Astrocyte (in vitro differentiated cells and primary cell): ENCODE measurements at regions not wholly inside any gene's neighbourhood (a gene's known extent, or its start where the extent isn't known, plus 50 kb on each side); places are given as distances from the start of the nearest gene placed in this dataset.

Source experiments
- DNase-seq: peaks from one replicate; pipeline ENCODE4 v3.0.0-alpha.2; 2010; ENCODE audit warnings: low read depth
- FAIRE-seq: peaks from 2 replicates; lab custom pipeline; 2011; peaks lifted over from hg19 to GRCh38; lab: Jason Lieb, UNC
- H2AFZ ChIP-seq: 2 replicates; pipeline ENCODE4 v1.6.0; 2012; ENCODE audit warnings: low read depth, low read length, inconsistent platforms
- H3K27ac ChIP-seq: 2 replicates; pipeline ENCODE4 v1.5.1; 2011; ENCODE audit warnings: low read depth, low read length, inconsistent platforms
- H3K27me3 ChIP-seq: 2 replicates; pipeline ENCODE4 v1.6.0; 2011; ENCODE audit warnings: low read length, inconsistent platforms; ENCODE audit not compliant: insufficient read depth
- H3K36me3 ChIP-seq: 2 replicates; pipeline ENCODE4 v1.5.1; 2011; ENCODE audit warnings: low read length, inconsistent platforms; ENCODE audit not compliant: insufficient read depth
- H3K4me1 ChIP-seq: 2 replicates; pipeline ENCODE4 v1.5.1; 2011; ENCODE audit warnings: low read length, inconsistent platforms; ENCODE audit not compliant: insufficient read depth
- H3K4me2 ChIP-seq: 2 replicates; pipeline ENCODE4 v1.6.0; 2012; ENCODE audit warnings: low read length, inconsistent platforms
- H3K4me3 ChIP-seq: 2 replicates; pipeline ENCODE4 v1.5.1; 2011; ENCODE audit warnings: low read depth, mild to moderate bottlenecking, low read length, inconsistent platforms; ENCODE audit not compliant: insufficient read depth
- H3K79me2 ChIP-seq: 2 replicates; pipeline ENCODE4 v1.6.0; 2012; ENCODE audit warnings: mild to moderate bottlenecking, low read length, inconsistent platforms; ENCODE audit not compliant: insufficient read depth
- H3K9ac ChIP-seq: 2 replicates; pipeline ENCODE4 v1.6.0; 2012; ENCODE audit warnings: mild to moderate bottlenecking, low read length, inconsistent platforms
- H3K9me3 ChIP-seq: 2 replicates; pipeline ENCODE4 v1.5.1; 2012; ENCODE audit warnings: low read depth, mild to moderate bottlenecking, low read length, inconsistent platforms; ENCODE audit not compliant: insufficient read depth
- H4K20me1 ChIP-seq: 2 replicates; pipeline ENCODE4 v1.6.0; 2012; ENCODE audit warnings: low read length, inconsistent platforms; ENCODE audit not compliant: insufficient read depth
- H3K27ac Mint-ChIP-seq: one replicate; pipeline ENCODE4 v1.8.0; 2021; ENCODE audit warnings: mild to moderate bottlenecking, mixed read lengths; ENCODE audit not compliant: unreplicated experiment
- H3K27me3 Mint-ChIP-seq: one replicate; pipeline ENCODE4 v1.8.0; 2021; ENCODE audit warnings: low read depth, mixed read lengths; ENCODE audit not compliant: unreplicated experiment
- H3K36me3 Mint-ChIP-seq: one replicate; pipeline ENCODE4 v1.8.0; 2021; ENCODE audit warnings: low read depth, mixed read lengths; ENCODE audit not compliant: unreplicated experiment
- H3K4me1 Mint-ChIP-seq: one replicate; pipeline ENCODE4 v1.8.0; 2021; ENCODE audit warnings: low read depth, mixed read lengths; ENCODE audit not compliant: unreplicated experiment
- H3K4me3 Mint-ChIP-seq: one replicate; pipeline ENCODE4 v1.8.0; 2021; ENCODE audit warnings: mild to moderate bottlenecking, moderate library complexity, mixed read lengths; ENCODE audit not compliant: unreplicated experiment
- H3K9me3 Mint-ChIP-seq: one replicate; pipeline ENCODE4 v1.8.0; 2021; ENCODE audit warnings: mild to moderate bottlenecking, mixed read lengths; ENCODE audit not compliant: unreplicated experiment
- EZH2 ChIP-seq: IDR thresholded peaks from 2 replicates; pipeline ENCODE4 v1.6.1; 2012; ENCODE audit warnings: mild to moderate bottlenecking, low read length, inconsistent platforms; ENCODE audit not compliant: insufficient read depth
- TF ChIP-seq, protein P1 (sequence below): IDR thresholded peaks from 2 replicates; pipeline ENCODE4 v1.5.1; 2011; ENCODE audit warnings: low read depth, mild to moderate bottlenecking, inconsistent platforms, low read length, moderate library complexity; ENCODE audit not compliant: insufficient read depth

DNA sequence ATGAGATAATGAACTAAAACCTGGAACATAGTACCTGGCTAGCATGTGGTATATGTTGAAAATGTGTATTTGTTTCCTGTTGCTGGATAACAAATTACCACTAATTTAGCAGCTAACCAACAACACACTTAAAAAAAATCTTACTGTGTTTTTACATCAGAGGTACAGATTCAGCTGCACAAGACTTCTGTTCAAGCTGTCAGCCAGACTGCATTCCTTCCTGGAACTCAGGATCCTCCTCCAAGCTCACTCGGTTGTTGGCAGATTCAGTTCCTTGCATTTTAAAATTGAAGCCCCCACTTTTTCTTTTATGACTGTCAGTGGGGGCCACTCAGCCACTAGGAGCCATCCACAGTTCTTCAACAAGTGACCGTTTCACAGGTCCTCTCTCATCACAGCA, 246.9 kb upstream of the DACH1 start:
- H3K4me1 ChIP-seq, result peaks cover 7% of the 10 kb centered on the region
- no peak overlapping the region for H3K9ac ChIP-seq
- H3K27ac Mint-ChIP-seq, result no peak overlapping the region
- H3K36me3 ChIP-seq, result no peaks in the 10 kb centered on the region
- no peak overlapping the region for H3K27ac ChIP-seq
- no peak overlapping the region for H3K4me2 ChIP-seq
- H3K79me2 ChIP-seq, result no peaks in the 10 kb centered on the region
- H3K36me3 Mint-ChIP-seq, result no peaks in the 10 kb centered on the region
- no peak overlapping the region for H2AFZ ChIP-seq
- TF ChIP-seq EZH2, result no peak
- TF ChIP-seq, protein P1, sequence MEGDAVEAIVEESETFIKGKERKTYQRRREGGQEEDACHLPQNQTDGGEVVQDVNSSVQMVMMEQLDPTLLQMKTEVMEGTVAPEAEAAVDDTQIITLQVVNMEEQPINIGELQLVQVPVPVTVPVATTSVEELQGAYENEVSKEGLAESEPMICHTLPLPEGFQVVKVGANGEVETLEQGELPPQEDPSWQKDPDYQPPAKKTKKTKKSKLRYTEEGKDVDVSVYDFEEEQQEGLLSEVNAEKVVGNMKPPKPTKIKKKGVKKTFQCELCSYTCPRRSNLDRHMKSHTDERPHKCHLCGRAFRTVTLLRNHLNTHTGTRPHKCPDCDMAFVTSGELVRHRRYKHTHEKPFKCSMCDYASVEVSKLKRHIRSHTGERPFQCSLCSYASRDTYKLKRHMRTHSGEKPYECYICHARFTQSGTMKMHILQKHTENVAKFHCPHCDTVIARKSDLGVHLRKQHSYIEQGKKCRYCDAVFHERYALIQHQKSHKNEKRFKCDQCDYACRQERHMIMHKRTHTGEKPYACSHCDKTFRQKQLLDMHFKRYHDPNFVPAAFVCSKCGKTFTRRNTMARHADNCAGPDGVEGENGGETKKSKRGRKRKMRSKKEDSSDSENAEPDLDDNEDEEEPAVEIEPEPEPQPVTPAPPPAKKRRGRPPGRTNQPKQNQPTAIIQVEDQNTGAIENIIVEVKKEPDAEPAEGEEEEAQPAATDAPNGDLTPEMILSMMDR, result no peak
- H3K4me3 Mint-ChIP-seq, result no peak overlapping the region
- no peak for FAIRE-seq
- no peak overlapping the region for H3K4me3 ChIP-seq
- H3K27me3 ChIP-seq, result no peaks in the 10 kb centered on the region
- H3K27me3 Mint-ChIP-seq, result no peaks in the 10 kb centered on the region
- no peaks in the 10 kb centered on the region for H3K9me3 Mint-ChIP-seq
- peaks cover 7% of the 10 kb centered on the region for H3K4me1 Mint-ChIP-seq
- no peaks in the 10 kb centered on the region for H3K9me3 ChIP-seq
- DNase-seq, result no peak
- no peaks in the 10 kb centered on the region for H4K20me1 ChIP-seq

- Histone ChIP-seq H3K79me2 (no peaks in the 10 kb centered on the region), H3K27ac (no peak overlapping the region), H3K4me3 (no peak overlapping the region), H4K20me1 (no peaks in the 10 kb centered on the region), H2AFZ (no peak overlapping the region), H3K9ac (no peak overlapping the region), H3K27me3 (no peaks in the 10 kb centered on the region), H3K4me1 (peaks cover 7% of the 10 kb centered on the region), H3K9me3 (no peaks in the 10 kb centered on the region), H3K36me3 (no peaks in the 10 kb centered on the region), H3K4me2 (no peak overlapping the region)
- H3K27me3 Mint-ChIP-seq, result no peaks in the 10 kb centered on the region
- no peak for TF ChIP-seq EZH2
- TF ChIP-seq, protein P1, result no peak
- no peaks in the 10 kb centered on the region for H3K9me3 Mint-ChIP-seq
- no peak overlapping the region for H3K27ac Mint-ChIP-seq
- DNase-seq (no peak), FAIRE-seq (no peak)
- H3K4me3 Mint-ChIP-seq, result no peak overlapping the region
- H3K4me1 Mint-ChIP-seq, result peaks cover 7% of the 10 kb centered on the region
- no peaks in the 10 kb centered on the region for H3K36me3 Mint-ChIP-seq
These were observed 246.1 kb upstream of the DACH1 start for GRCh38 chr13:72113076-72113475.

DNA sequence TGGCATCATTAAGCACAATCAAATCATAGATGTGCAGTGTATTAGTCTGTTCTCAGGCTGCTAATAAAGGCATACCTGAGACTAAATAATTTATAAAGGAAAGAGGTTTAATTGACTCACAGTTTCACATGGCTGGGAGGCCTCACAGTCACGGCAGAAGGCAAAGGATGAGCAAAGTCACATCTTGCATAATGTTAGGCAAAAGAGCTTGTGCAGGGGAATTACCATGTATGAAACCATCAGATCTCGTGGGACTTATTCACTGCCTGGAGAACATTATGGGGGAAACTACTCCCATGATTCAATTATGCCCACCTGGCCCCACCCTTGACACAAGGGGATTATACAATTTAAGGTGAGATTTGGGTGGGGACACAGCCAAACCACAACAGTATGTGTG, 245.2 kb upstream of the DACH1 start:
- Histone ChIP-seq H2AFZ (no peak overlapping the region), H3K79me2 (no peaks in the 10 kb centered on the region), H4K20me1 (no peaks in the 10 kb centered on the region), H3K4me2 (no peak overlapping the region), H3K9ac (no peak overlapping the region), H3K27ac (no peak overlapping the region), H3K4me1 (peaks cover 7% of the 10 kb centered on the region), H3K4me3 (no peak overlapping the region), H3K27me3 (no peaks in the 10 kb centered on the region), H3K36me3 (no peaks in the 10 kb centered on the region), H3K9me3 (no peaks in the 10 kb centered on the region)
- H3K27me3 Mint-ChIP-seq, result no peaks in the 10 kb centered on the region
- FAIRE-seq (no peak), DNase-seq (no peak)
- H3K4me3 Mint-ChIP-seq, result no peak overlapping the region
- no peak overlapping the region for H3K27ac Mint-ChIP-seq
- TF ChIP-seq, protein P1, result no peak
- TF ChIP-seq EZH2, result no peak
- H3K36me3 Mint-ChIP-seq, result no peaks in the 10 kb centered on the region
- no peaks in the 10 kb centered on the region for H3K9me3 Mint-ChIP-seq
- peaks cover 7% of the 10 kb centered on the region for H3K4me1 Mint-ChIP-seq
